Bronchial epithelial cell (primary cell): ENCODE measurements at regions not wholly inside any gene's neighbourhood (a gene's known extent, or its start where the extent isn't known, plus 50 kb on each side); places are given as distances from the start of the nearest gene placed in this dataset.

Experiments
- DNase-seq: peaks from one replicate; pipeline ENCODE4 v3.0.0-alpha.2; 2010; ENCODE audit warnings: low read depth
- FAIRE-seq: peaks from 2 replicates; lab custom pipeline; 2011; peaks lifted over from hg19 to GRCh38; lab: Jason Lieb, UNC
- H3K27me3 ChIP-seq: 2 replicates; pipeline ENCODE4 v1.5.1; 2011; ENCODE audit warnings: low read length; ENCODE audit not compliant: control insufficient read depth, insufficient read depth
- H3K36me3 ChIP-seq: 2 replicates; pipeline ENCODE4 v1.5.1; 2011; ENCODE audit warnings: low read length; ENCODE audit not compliant: control insufficient read depth, insufficient read depth
- H3K4me3 ChIP-seq: 2 replicates; pipeline ENCODE4 v1.5.1; 2011; ENCODE audit warnings: mild to moderate bottlenecking, low read depth, low read length, control low read depth
- CTCF ChIP-seq: IDR thresholded peaks from 2 replicates; pipeline ENCODE4 v1.5.1; 2011; ENCODE audit warnings: mild to moderate bottlenecking, moderate library complexity, low read length, control low read depth, inconsistent platforms; ENCODE audit not compliant: insufficient read depth, severe bottlenecking

GRCh38 chr1:244106837-244107493, 55.9 kb downstream of the ZBTB18 start:
- FAIRE-seq, result no peak
- no peak for TF ChIP-seq CTCF
- Histone ChIP-seq H3K4me3 (no peak overlapping the region), H3K27me3 (peaks cover 1% of the 10 kb centered on the region), H3K36me3 (no peaks in the 10 kb centered on the region)
- DNase-seq, result no peak

DNA sequence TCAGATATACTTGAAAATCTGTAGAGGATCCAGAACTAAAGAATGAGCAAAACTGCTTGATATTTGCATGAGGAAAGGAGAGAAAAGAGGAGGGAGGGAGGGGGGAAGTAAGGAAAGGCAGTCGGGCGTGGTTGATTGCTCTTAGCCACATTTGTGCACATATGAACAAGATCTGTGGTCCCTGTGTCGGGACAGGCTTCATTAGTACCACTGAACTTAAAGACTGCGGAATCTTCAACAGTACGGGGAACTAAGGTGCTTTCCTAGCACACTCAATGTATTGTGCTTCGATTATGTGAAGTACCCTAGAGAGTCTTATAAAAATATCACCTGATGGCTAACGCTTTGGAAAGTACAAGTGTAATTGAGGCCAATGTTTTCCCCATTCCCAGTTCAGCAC, 59.9 kb downstream of the ZBTB18 start:
- TF ChIP-seq CTCF, result no peak
- Histone ChIP-seq H3K36me3 (no peaks in the 10 kb centered on the region), H3K4me3 (no peak overlapping the region), H3K27me3 (peaks cover 1% of the 10 kb centered on the region)
- DNase-seq (no peak), FAIRE-seq (no peak)

GRCh38 chr1:244112041-244112440, 61.0 kb downstream of the ZBTB18 start:
- Histone ChIP-seq H3K27me3 (peaks cover 1% of the 10 kb centered on the region), H3K36me3 (no peaks in the 10 kb centered on the region), H3K4me3 (no peak overlapping the region)
- FAIRE-seq, result no peak
- no peak for TF ChIP-seq CTCF
- no peak for DNase-seq

DNA sequence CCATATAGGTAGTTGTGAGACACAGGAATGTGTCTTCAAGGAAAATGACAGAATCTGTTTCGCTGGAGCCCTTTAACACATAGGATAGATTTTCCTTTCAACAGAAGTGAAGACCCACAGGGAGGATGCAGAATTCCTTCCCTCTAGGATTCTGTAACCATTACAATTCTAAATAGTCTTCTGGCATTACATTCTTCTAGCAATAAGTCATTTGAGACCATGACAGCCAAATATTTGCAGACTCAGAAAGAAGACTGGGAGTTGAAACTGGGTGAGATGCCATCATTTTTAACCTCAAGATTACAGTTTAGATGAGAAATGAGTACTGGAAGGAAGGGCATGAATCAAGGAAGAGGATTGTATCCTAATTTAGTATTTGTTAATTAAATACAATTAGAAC, 61.6 kb downstream of the ZBTB18 start:
- Histone ChIP-seq H3K27me3 (peaks cover 1% of the 10 kb centered on the region), H3K36me3 (no peaks in the 10 kb centered on the region), H3K4me3 (no peak overlapping the region)
- FAIRE-seq, result no peak
- DNase-seq, result no peak
- no peak for TF ChIP-seq CTCF

GRCh38 chr1:244113532-244114320, 62.6 kb downstream of the ZBTB18 start:
- no peak for DNase-seq
- TF ChIP-seq CTCF, result no peak
- Histone ChIP-seq H3K27me3 (peaks cover 1% of the 10 kb centered on the region), H3K4me3 (no peak overlapping the region), H3K36me3 (no peaks in the 10 kb centered on the region)
- FAIRE-seq, result no peak

GRCh38 chr1:244114892-244115291, 63.8 kb downstream of the ZBTB18 start:
- Histone ChIP-seq H3K4me3 (no peak overlapping the region), H3K36me3 (no peaks in the 10 kb centered on the region), H3K27me3 (peaks cover 1% of the 10 kb centered on the region)
- TF ChIP-seq CTCF, result no peak
- DNase-seq, result no peak
- FAIRE-seq, result no peak
